ENCODE measurements at regions not wholly inside any gene's neighbourhood (a gene's known extent, or its start where the extent isn't known, plus 50 kb on each side); places are given as distances from the start of the nearest gene placed in this dataset.

GRCh38 chr6:19697744-19698290 is 139.4 kb upstream of the ID4 start:
- no peak overlapping the region for H2BK12ac ChIP-seq (ENCODE audit: low read depth, low read length)
- H3K79me1 ChIP-seq (ENCODE audit: low read depth, low read length): no peaks in the 10 kb centered on the region
- H3K27ac ChIP-seq (ENCODE audit: low read depth, low read length): no peak overlapping the region
- H3K23ac ChIP-seq (ENCODE audit: insufficient read length): no peak overlapping the region
- no peaks in the 10 kb centered on the region for H3K9me3 ChIP-seq (ENCODE audit: insufficient read depth in 2 of 2, low read depth in 1 of 2, low read length in 1 of 2)
- H2AK5ac ChIP-seq (ENCODE audit: low read depth, low read length): no peak overlapping the region
- no peak overlapping the region for H3K4ac ChIP-seq (replicated peaks; ENCODE audit: insufficient read length, low read depth, low read length)
- H3K36me3 ChIP-seq (ENCODE audit: control insufficient read depth in 2 of 4, insufficient read depth in 4 of 4, low read length in 3 of 4): no peaks in the 10 kb centered on the region
- H3K4me3 ChIP-seq (ENCODE audit: extremely low read depth in 1 of 4, insufficient read depth in 2 of 4, low read depth in 3 of 4, low read length in 4 of 4): no peak overlapping the region
- no peak for TF ChIP-seq USF2 (IDR thresholded peaks at IDR 0.05; ENCODE audit: low read length)
- TF ChIP-seq PHF8 (conservative IDR thresholded peaks at IDR 0.05; ENCODE audit: low read depth, low read length): no peak
- peak; percentile 38; the same call in 1 of the 2 replicates for TF ChIP-seq MAFK (IDR thresholded peaks at IDR 0.05; ENCODE audit: low read depth, low read length)
- H3K79me2 ChIP-seq (ENCODE audit: control insufficient read depth in 1 of 2, insufficient read depth in 2 of 2, low read length in 2 of 2): no peaks in the 10 kb centered on the region
- ChIA-PET POLR2A (ENCODE audit: partially characterized antibody) (no interaction called here), CTCF (ENCODE audit: partially characterized antibody) (interaction anchor here (0.7 kb wide), 1 partner anchor 144 kb away, joined by 3 read pairs; no protein-coding TSS in a partner anchor)
- DNase-seq (ENCODE audit: low read depth in 1 of 2, low spot score in 2 of 2) (no peak), FAIRE-seq (no peak)
- no peak overlapping the region for H3K4me2 ChIP-seq (ENCODE audit: insufficient read depth in 1 of 2, low read depth in 2 of 2, low read length in 2 of 2)
- no peaks in the 10 kb centered on the region for H3K27me3 ChIP-seq (replicated peaks in 1 of 4; ENCODE audit: control insufficient read depth in 3 of 4, extremely low read depth in 1 of 4, insufficient read depth in 3 of 4, low read length in 3 of 4)
- H3K18ac ChIP-seq (ENCODE audit: extremely low read depth, low read length): no peak overlapping the region
- no peak overlapping the region for H4K5ac ChIP-seq (ENCODE audit: insufficient read length, low read depth, low read length)
- H2BK20ac ChIP-seq (ENCODE audit: low read length): no peak overlapping the region
- no peak overlapping the region for H2BK5ac ChIP-seq (ENCODE audit: low read depth, low read length)
- no peaks in the 10 kb centered on the region for H3K23me2 ChIP-seq (ENCODE audit: low read depth, low read length)
- H3K9ac ChIP-seq (replicated peaks in 1 of 4; ENCODE audit: extremely low read depth in 1 of 4, low read depth in 3 of 4, low read length in 3 of 4): no peak overlapping the region
- H2BK15ac ChIP-seq (ENCODE audit: low read length): no peak overlapping the region
- peaks cover 0 to 6% (median 5%) of the 10 kb centered on the region in 4 experiments; a peak in 4 of 7 replicates for H3K4me1 ChIP-seq (replicated peaks in 1 of 4; ENCODE audit: control insufficient read depth in 3 of 4, insufficient read depth in 4 of 4, low read length in 3 of 4)
- H4K20me1 ChIP-seq (replicated peaks in 1 of 2; ENCODE audit: control insufficient read depth in 1 of 2, insufficient read depth in 2 of 2, low read length in 2 of 2): no peaks in the 10 kb centered on the region
- no peak overlapping the region for H3K56ac ChIP-seq (replicated peaks; ENCODE audit: insufficient read length, low read depth, low read length)
- no peak overlapping the region for H3K14ac ChIP-seq (ENCODE audit: insufficient read length)
- no peak overlapping the region for H4K8ac ChIP-seq (ENCODE audit: extremely low read depth, insufficient read depth, low read length)
- no peak overlapping the region for H2BK120ac ChIP-seq (replicated peaks; ENCODE audit: low read depth, low read length)
- 67% methylated on average over 3 of the region's 3 CpGs; no CpG with 5 or more reads in 1 of the 2 experiments for WGBS, 2 experiments (ENCODE audit: extremely low coverage in 1 of 2, insufficient coverage in 1 of 2, insufficient read length in 1 of 2, insufficient replicate concordance in 2 of 2, low coverage in 1 of 2, low lambda C conversion rate in 2 of 2, missing lambda C conversion rate in 1 of 2)
- no peak overlapping the region for H4K91ac ChIP-seq (replicated peaks; ENCODE audit: insufficient read length, low read length)
- H2AFZ ChIP-seq (ENCODE audit: low read length): 0 out of 2 replicates have a peak overlapping the region, but pooled peaks have one; percentile 32

Data from H1 (cell line).